ENCODE measurements at regions not wholly inside any gene's neighbourhood (a gene's known extent, or its start where the extent isn't known, plus 50 kb on each side); places are given as distances from the start of the nearest gene placed in this dataset.

GRCh38 chr2:200144571-200144970 is 161.9 kb upstream of the SPATS2L start:
- H3K9me3 ChIP-seq = no peaks in the 10 kb centered on the region
- H3K36me3 ChIP-seq = no peaks in the 10 kb centered on the region
- no peaks in the 10 kb centered on the region for H3K4me1 ChIP-seq
- intact Hi-C loops (cut with DNase I; ENCODE audit: low total_unique reads) = no loop called here
- no peak overlapping the region for H3K27ac ChIP-seq
- DNase-seq = no peak
- H3K4me3 ChIP-seq = no peak overlapping the region
- H3K27me3 ChIP-seq = no peaks in the 10 kb centered on the region
- TF ChIP-seq, protein P1, sequence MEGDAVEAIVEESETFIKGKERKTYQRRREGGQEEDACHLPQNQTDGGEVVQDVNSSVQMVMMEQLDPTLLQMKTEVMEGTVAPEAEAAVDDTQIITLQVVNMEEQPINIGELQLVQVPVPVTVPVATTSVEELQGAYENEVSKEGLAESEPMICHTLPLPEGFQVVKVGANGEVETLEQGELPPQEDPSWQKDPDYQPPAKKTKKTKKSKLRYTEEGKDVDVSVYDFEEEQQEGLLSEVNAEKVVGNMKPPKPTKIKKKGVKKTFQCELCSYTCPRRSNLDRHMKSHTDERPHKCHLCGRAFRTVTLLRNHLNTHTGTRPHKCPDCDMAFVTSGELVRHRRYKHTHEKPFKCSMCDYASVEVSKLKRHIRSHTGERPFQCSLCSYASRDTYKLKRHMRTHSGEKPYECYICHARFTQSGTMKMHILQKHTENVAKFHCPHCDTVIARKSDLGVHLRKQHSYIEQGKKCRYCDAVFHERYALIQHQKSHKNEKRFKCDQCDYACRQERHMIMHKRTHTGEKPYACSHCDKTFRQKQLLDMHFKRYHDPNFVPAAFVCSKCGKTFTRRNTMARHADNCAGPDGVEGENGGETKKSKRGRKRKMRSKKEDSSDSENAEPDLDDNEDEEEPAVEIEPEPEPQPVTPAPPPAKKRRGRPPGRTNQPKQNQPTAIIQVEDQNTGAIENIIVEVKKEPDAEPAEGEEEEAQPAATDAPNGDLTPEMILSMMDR (IDR thresholded peaks at IDR 0.05) = no peak
- no peak for TF ChIP-seq POLR2A (IDR thresholded peaks at IDR 0.05)

DNA sequence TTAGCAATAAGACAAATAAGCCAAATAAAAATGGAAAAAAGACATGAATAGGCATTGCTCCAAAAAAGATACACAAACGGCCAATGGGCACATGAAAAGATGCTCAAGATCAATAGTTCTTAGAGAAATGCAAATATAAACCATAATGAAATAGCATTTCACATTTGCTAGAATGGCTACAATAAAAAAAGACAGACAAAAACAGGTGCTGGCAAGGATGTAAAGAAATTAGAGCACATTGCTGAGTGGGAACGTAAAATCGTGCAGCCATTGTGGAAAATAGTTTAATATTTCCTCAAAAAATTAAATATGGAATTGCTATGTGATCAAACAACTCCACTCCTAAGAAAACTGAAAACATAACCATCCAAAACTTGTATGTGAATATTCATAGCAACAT is 160.0 kb upstream of the SPATS2L start:
- no peaks in the 10 kb centered on the region for H3K36me3 ChIP-seq
- H3K4me3 ChIP-seq = no peak overlapping the region
- H3K4me1 ChIP-seq = no peaks in the 10 kb centered on the region
- H3K27ac ChIP-seq = no peak overlapping the region
- no peak for DNase-seq
- no peaks in the 10 kb centered on the region for H3K27me3 ChIP-seq
- TF ChIP-seq, protein P1 (IDR thresholded peaks at IDR 0.05) = no peak
- no peak for TF ChIP-seq POLR2A (IDR thresholded peaks at IDR 0.05)
- intact Hi-C loops (cut with DNase I; ENCODE audit: low total_unique reads) = no loop called here
- peaks cover 0 to 3% of the 10 kb centered on the region in 2 donors for H3K9me3 ChIP-seq

GRCh38 chr2:200147371-200147770 is 159.1 kb upstream of the SPATS2L start:
- no peaks in the 10 kb centered on the region for H3K27me3 ChIP-seq
- no peak overlapping the region for H3K4me3 ChIP-seq
- no peak for DNase-seq
- intact Hi-C loops (cut with DNase I; ENCODE audit: low total_unique reads) = no loop called here
- H3K9me3 ChIP-seq = peaks cover 0 to 3% of the 10 kb centered on the region in 2 donors
- no peak for TF ChIP-seq POLR2A (IDR thresholded peaks at IDR 0.05)
- TF ChIP-seq, protein P1 (IDR thresholded peaks at IDR 0.05) = no peak
- H3K27ac ChIP-seq = no peak overlapping the region
- H3K36me3 ChIP-seq = no peaks in the 10 kb centered on the region
- no peaks in the 10 kb centered on the region for H3K4me1 ChIP-seq

DNA sequence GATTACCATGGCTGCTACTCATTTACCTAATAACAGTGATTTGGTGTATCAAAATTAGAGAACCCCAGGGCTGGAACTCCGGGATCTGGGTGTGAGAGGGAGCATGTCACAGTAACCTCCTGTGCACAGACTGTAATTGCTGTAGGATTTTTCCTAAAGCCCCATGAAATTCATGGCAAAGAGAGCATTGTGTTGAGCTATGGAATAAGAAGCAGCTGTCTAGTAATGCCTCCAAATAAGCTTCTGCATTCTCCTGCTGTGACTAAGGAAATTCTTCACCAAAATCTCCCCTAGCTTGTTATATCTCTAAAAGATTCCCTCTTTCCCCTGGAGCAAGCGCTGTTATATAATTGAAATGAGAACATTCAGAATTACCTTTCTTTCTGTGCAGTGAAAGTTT is 158.1 kb upstream of the SPATS2L start:
- TF ChIP-seq POLR2A (IDR thresholded peaks at IDR 0.05) = no peak
- TF ChIP-seq, protein P1 (IDR thresholded peaks at IDR 0.05) = no peak
- H3K4me1 ChIP-seq = no peaks in the 10 kb centered on the region
- no peak overlapping the region for H3K27ac ChIP-seq
- no peak for DNase-seq
- H3K4me3 ChIP-seq = no peak overlapping the region
- H3K27me3 ChIP-seq = no peaks in the 10 kb centered on the region
- H3K9me3 ChIP-seq = peaks cover 0 to 3% of the 10 kb centered on the region in 2 donors
- intact Hi-C loops (cut with DNase I; ENCODE audit: low total_unique reads) = no loop called here
- no peaks in the 10 kb centered on the region for H3K36me3 ChIP-seq

DNA sequence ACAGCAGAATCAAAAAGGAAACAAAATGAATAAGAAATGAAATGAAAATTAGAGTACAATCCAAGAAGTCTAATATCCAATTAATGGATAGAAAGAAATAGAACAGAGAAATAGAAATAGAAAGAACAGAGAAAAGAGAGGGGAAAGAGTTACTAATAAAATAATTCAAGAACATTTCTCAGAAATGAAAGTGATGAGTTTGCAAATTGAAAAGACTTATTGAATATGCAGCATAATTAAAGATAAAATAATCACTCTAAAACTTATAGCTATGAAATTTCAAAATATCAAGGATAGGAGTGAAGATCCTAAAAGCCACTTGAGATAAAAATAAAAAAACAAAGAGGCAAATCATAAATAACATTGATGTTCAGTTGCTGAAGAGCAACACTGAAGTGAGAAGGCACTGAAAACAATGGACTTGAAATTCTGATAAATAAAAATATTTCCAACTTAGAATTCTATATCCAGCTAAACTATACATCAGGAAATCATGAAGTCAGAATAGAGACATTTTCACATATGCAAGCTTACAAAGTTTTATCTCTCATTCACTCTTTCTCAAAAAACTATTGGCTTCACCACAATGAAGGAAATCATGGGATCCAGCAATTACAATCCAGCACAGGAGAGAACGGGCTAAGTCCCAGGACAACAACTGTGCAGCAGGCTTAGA is 155.9 kb upstream of the SPATS2L start:
- Histone ChIP-seq H3K27ac (no peak overlapping the region), H3K4me1 (no peaks in the 10 kb centered on the region), H3K36me3 (no peaks in the 10 kb centered on the region), H3K9me3 (peaks cover 0 to 3% of the 10 kb centered on the region in 2 donors), H3K4me3 (no peak overlapping the region), H3K27me3 (no peaks in the 10 kb centered on the region)
- TF ChIP-seq, protein P1 (IDR thresholded peaks at IDR 0.05) = no peak
- intact Hi-C loops (cut with DNase I; ENCODE audit: low total_unique reads) = no loop called here
- DNase-seq = no peak

Measured in uterus (tissue), 3 donors.